ENCODE measurements at regions not wholly inside any gene's neighbourhood (a gene's known extent, or its start where the extent isn't known, plus 50 kb on each side); places are given as distances from the start of the nearest gene placed in this dataset.

- TF ChIP-seq CTCF (IDR thresholded peaks at IDR 0.05) (no peak), POLR2A (IDR thresholded peaks at IDR 0.05) (no peak)
These were observed 100.2 kb downstream of the GPR85 start for GRCh38 chr7:112986256-112987031.
